ENCODE measurements at regions not wholly inside any gene's neighbourhood (a gene's known extent, or its start where the extent isn't known, plus 50 kb on each side); places are given as distances from the start of the nearest gene placed in this dataset.

DNA sequence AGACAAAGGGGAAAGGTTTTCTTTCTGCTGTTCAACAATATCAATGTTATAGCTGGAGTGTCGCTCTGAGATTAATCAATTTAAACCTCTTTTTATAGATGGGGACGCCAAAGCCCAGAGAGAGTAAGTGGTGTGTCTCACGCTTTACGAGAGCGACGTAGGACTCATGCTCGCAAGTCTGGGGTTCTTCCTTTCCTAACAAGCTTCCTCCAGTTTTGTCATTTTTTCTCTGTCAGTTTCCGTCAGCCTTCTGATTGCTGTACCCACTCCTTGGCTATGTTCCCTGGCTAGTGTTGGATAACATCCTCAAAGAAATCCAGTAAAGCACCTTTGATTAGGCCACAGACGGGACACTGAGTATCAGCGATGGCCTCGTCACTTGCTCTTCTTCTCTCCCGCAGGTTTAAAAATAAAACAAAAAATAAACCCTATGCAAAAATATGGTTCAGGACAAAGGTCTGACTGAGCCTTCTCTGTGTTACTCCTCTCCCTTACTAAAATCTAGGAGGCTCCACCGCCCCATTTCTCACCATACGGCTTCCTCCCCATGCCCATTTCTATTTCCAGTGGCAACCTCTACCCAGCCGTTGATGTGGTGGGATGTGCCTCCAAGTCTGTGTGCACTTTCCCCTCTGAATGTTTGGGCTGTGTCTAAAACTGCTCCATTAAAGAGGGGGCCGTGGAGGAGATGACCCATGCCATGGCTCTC is 172.7 kb upstream of the PARP11 start:
- no peak for DNase-seq

DNA sequence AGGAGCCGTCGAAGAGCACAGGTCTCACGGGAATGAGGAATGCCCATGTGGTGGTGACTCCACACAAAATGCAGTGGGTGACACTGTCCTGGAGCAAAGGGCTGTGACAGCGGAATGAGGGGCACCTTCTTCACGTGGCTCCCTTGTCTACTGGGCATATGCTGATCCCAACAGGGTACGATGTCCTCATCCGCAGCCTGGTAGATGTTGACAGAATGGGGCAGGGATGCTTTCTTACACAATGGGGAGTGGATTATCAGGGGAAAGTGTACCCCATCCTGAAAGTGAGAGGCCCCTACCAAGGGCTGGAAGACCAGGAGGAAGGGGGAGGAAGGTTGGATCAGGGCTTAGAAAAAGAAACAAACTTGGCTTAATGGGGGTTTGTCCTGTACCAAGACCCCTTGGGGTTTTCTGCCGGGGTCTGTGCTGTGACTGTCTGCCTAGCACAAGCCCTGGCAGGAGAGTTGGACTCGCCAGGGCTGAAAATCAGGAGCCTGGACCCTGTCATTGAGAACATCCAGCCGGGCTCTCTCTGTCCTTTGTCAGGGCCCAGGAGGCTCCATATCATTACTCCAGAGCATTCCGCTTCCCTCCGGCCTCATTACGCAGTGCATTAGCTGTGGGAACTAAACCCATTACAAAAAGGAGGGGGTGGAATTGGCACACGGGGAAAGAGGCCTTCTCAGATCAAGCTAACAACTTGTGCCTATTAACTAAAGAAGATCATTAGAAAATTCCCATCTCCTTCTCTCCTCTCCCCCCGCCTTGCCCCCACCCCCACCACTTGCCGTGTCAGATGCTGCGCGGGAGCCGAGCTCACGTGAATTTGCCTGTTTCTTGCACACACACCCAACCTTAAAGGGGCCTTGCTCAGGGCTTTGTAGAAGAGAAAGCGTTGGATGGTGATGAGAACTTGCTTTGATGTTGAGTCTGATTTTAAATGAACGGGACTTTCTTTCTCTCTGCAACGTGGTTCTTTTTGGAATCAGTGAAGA is 171.8 kb upstream of the PARP11 start:
- DNase-seq, result no peak

DNA sequence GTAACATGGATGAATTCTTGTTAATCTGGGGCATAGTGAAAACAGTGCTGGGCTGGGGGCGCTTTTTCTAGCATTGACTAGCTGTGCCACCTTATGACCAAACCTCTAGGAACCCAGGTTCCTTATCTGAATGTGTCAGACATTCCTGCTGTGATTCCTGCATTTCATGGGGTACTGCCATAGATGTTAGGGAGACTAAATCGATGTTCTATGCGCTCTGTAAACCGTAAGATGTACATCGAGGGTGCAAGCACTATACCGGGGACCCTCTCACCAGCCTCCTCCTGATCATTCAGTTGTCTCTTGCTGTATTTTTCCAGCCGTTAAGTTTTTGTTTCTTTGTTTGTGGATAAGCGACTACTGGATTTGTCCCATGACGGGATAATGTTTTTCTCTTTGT is 170.9 kb upstream of the PARP11 start:
- no peak for DNase-seq

DNA sequence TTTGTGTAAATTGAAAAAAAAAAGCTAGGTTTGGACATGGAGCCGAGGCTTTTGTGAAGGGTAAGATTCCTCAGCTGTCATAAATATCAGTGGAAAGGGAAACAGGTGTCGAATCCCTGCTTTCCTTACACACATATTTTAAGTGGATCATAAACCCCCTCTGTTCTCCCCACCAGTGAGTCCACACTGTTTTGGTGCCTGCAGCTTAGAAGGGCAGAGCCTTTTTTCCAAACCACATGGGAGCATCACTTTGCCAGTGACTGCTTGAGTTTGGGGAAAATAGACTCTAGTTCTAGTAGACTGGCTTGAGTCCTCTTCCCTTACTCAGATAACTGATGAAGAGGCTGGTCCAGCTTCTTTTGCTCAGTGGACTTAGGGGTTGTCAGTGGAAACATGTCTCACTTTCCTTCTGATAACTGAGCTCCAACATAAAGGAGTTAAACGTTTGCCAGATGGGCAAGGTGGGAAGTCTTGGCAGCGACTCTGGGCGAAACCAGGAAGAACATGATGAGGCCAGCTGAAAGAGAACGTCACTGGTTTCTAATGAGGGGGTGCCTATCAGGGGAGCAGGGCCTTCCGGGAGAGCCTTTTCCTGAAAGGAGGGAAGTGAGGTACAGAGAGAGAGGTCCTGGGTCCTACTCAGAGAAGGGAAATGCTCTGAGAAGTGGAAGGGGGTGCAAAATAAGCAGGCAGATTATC is 168.1 kb upstream of the PARP11 start:
- no peak for DNase-seq

DNA sequence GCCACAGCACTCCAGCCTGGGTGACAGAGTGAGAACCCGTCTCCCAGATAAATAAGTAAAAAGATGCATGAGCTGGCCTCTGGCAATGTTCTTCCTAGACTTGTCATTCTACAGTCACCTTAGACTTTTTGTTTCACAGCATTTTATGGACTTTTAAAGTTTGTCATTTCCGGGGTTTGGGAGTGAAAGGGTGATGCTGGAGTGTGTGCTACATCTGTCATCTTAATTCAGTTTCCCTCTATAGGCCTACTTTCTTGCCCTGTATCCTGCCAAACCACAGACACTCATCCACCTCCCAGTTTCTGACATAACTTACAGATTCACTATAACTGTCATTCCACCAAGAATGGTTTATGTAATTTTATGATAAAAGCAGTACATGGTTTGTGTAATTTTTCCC is 166.7 kb upstream of the PARP11 start:
- no peak for DNase-seq

DNA sequence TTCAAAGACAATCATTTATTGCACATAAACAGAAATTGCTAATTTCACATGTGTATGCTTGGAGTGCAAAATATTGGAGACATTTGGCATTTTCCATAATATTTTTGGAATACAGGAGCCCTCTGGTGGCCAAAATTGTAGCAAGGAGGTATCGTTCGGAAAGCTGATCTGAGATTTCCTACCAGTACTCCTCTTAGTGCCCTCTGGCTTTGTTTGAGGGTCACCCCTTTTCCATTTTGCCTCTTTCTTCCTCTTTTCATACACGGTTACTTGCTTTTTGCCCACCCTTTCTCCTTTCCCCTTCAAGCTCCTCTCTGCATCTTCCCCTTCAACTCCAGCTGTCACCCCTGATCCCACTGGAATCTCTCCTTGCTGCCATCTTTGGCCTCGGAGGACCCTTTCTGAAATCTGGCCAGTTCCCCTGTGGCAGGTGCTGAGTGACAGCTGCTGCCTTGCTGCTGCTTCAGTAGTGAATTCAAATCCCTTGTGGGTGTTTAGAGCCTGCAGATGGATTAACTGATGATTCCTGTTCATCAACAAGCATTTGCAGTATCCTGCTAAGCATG is 164.6 kb upstream of the PARP11 start:
- DNase-seq, result peak; percentile 36

DNA sequence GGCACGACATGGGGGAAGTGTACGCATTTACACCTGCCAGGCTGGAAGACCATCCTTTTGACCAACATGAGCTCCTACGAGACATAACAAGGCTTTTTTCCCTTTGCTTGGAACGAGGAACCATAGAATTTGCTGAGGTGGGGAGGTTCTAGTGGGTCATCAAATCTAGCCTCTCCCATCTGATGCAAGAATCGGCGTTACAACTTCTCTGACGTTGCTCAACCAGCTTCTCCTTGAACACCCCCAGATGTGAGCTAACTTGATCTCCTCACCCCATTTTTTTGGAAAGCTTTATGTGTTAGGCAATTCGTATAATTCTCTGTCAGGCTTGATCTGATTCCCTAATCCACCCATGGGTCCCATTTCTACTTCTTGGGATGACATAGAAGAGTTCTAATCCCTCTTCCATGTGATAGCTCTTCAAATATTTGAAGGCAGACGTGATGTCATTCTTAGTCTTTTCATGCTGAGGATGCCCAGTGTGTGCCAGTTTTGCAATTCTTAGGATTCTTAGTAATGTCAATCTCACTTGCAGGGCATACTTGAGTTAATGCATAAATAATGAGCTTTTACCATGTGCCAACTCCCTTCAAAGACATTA is 163.6 kb upstream of the PARP11 start:
- no peak for DNase-seq

DNA sequence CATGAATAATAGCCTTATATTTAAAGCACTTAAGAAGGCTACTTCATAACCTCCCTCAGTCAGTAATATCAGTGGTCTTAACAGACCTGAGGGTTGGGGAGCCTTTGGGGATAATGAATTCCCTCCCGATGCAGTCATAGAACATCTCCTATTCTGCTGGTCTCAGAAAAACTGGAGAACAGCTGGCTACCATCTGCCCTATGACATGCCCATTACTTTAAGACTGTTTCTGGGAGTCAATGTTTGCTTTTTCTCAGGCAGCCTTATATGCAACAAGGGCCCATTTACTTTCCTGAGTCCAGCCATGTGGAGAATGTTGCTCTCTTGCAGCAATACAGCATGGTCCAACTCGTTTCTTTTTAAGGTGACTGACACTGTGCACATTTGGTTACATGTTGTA is 161.7 kb upstream of the PARP11 start:
- no peak for DNase-seq

DNA sequence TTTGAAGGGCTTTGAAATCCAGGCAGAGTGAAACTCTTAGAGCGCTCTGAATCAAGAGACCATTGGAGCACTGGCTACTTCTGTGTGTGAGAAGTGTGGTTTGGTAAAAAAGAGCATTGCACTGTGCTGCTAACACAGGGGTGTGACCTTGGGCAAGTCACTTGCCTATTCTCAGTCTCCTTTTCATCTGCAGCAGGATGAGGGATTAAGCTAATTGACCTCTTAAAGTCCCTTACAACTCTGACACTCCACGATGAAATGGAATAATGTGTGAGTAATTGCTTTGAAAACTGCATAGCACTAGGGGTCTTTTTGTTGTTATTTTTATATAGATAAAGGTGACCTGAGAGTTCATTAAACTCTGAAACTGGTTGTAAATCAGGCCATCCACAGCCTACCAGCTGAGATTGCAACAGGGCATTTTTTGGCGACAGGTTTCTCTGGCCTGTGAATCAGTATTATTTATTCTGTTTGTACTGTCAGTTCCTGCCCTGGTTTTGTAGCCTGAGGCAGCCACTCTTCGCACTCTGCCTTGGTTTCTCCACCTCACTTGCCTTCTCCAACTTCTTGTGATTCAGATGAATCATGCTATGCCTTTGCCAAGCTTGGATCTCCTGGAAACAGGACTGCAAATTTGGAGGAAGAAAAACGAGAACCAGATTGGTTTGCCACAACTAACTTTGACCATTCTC is 159.9 kb upstream of the PARP11 start:
- no peak for DNase-seq

DNA sequence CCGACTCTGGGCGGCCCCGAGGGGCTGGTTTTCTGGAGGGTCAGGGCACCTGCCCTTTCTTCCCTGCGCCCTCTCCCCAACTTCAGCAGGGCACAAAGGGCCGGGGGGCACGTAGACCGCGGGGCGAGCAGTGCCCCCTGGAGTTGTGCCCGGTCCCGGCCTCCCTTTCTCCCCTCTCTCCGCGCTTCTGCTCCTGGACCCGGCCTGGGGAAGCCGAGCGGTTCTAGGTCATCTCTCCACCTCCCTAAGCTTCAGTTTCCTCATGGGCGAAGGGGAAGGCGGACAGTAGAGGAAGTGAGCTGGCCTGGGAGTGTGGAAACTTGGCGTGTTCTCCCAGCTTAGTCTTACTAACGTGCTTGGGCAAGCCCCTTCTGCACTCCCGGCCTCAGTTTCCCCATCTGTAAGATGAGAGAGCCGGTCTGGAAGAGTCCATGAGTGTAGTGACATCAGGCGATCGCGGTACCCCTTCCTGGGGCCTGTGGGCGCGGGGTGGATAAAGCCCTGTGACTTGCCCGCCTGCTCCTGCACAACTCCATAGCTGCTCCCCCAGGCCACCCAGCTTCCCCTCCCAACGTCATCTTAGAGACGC is 158.6 kb upstream of the PARP11 start:
- no peak for DNase-seq

DNA sequence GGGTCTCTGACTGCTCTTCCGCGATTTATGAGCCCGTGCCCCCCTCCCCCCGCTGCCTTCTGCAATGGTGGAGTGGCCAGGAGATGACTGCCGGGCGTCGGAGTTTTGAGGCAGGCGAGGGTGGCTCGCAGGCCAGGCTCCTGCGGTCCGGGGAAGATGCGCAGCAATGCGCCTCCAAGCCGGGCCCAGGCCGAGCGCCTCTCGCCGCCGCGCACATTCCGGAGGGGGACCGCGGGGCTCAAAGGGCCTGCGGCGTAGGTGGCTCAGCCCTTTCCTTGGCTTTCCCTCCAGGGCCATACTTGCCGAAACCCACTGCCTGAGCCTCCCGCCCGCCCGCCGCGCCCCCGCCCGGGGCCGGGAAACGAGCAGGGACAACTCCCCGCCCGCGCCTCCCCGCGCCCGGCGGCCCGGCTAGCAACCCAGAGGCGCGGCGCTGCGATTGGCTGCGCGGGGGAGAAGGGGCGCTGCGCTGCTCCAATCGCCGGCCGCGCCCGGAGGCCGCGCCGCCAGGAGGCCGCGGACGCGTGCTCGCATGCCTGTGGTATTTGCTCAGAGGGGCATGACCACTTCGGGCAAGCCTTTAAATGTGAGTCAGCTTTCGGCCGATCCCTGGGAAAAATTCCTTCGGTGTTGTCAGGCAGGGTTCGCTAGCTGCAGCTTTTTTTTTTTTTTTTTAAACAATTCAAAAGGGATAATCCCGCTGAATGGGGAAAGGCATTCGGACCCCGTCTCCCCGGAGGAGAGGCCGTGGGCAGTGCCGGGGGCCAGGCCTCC is 157.9 kb upstream of the PARP11 start:
- DNase-seq, result peak; percentile 74

DNA sequence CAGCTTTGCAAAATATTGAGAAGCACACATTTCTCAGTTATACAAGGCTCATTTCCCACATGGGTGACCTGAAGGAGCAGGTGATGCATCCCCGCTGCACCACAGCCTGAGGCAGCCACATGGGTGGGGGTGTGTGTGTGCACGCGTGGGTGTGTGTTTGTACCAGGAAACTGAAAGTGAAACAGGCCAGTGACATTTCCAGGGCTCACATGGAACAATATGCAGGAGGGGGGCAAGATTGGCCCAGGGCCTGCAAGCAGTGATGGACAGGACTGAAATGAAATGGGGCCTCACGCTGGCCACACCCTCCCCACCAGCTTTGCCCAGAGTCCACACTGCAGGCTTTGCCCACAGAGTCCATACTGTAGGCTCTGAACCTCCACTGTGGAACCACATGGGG is 154.2 kb upstream of the PARP11 start:
- DNase-seq, result peak; percentile 68

DNA sequence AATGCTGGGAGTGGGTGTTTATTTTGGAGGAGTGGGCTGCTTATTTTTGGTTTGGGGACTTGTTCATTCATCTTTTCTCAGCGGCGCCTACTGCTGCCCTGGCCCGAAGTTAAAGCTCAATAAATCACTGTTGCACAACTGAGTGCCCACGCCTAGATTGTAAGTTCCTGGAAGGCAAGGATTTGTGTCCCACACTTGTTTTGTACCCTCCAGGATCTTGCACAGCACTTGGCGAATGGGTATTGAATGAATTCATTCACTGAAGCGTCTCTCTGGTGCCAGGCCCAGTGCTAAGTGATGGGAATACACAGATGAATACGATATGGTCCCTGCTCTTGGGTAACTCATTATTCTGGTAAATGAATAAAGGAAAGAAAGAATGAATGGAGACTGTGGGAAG is 153.3 kb upstream of the PARP11 start:
- DNase-seq, result no peak

DNA sequence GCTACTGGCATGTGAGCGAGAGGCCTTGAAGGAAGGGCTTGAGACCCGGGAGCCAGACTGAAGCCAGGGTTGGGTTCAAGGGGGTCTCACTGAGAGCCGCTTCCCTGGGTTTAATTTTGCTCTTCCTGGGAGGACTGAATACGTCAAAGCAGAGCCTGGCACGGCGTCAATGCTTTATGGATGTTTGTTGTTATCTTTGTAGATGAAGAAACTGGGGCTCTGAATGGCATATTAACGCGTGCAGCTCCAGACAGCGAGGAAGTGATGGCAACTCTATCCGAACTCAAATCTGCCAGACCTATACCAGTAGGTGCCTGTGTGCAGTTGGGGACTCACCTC is 152.8 kb upstream of the PARP11 start:
- no peak for DNase-seq

DNA sequence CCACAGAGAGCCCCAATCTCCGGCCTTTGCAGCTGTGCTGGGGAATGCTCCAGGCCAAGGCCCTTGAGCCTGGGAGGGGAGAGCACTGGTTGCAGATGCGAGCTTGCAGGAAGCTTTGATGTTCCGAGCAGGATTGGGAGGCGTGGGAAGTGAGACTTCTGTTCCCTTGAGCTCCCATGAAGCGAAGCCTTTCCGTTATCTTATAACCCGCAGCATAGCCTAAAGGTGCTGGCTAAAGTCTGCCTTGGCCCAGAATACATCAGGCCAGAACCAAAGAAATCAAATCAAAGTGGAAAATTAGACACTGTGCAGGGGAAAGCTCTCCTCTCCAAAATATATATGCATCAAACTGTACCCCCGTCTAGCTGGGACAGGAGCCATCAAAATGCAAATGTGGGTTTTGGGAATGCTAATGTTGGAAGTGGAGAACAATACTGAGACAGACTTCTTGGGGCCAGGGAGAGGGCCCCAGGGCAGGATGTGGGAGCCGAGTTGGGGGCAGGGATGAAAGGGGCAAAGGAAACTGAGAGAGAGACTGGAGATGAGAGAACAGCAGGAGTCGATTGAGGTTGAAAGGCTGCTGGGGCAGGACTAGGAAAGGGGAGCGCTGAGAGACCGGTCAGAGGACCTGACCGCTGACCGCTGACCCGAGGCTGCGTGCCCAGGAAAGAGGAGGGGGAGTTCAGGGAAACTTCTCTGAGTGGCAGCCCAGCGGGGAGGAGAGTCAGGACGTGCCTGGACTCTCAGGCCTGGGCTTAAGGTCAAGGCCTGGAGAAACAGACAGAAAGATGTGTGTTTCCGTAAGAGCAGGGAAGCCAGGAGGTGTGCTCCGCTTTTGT is 152.2 kb upstream of the PARP11 start:
- DNase-seq, result no peak

DNA sequence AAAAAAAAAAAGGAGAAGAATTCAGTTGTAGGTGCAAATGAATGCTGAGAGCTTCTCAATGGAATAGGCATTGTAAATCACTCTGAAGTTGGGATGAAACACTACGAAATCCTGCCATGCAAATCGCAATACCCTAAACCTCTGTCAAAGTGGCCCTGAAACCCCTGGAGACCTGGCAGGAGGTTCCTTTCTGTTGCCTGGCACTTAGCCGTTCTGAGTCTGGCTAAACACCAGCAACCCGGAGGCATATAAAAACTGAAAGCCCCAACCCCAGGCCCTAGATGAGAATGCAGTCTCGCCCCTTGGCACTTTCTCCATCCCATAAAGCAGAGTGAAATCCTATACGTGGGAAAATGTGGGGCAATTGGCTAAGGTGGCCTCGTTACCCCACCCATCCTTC is 151.5 kb upstream of the PARP11 start:
- no peak for DNase-seq

DNA sequence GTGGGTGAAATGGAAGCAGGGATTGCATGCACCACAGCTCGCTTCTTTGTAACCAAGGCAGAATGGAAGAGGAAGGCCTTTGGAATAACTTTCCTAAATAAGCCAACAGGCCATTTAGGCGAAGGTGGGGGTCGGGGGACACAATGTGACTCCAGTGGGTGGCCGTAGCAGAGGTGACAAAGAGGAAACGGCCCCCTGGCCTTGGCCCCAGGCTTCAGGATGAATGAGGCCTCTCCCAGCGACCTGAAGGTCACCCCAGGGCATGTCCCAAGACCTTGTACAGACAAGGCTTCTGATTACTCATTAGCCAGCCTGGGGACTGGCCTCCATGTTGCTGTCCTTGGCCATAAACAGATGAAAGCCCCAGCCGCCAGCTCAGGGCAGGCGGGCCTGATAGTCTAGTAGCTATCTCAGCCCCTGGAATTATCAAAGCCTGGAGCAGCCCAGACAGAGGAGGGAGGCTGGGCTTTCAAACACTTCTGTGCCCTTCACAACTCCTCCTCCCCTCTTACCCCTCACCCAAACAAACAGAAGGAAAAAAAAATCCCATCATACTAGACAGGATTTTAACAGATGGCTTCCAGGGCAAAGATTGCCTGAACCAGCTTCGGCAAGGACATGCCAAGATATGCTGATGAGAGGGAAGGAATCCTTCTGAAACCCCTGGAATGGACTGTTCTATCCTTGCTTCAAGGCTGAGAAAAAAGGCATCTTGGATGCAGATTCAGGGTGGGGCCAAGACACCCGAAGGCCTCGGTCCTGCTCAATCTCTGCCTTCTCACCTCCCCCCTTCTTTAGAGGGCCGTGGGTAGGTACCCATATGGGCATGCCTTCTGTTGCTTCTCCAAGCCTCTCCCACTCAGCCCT is 142.3 kb upstream of the PARP11 start:
- DNase-seq, result no peak

DNA sequence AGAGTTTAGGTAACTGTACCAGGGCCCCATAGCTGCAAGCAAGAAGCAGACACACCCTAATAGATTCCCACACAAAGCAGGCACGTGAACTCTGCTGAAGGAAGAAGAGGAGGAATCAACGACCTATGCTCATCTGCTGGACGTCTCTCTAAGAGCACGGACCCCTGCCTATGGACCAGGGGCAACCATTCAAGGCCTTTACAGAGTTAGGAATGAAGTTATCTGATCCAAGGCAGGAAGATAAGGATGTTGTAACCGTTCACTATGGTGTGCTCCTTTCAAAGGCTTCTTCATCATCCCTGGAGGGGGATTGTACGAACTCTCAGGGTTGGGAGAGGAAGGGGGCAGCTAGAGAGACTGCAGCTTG is 141.6 kb upstream of the PARP11 start:
- no peak for DNase-seq

DNA sequence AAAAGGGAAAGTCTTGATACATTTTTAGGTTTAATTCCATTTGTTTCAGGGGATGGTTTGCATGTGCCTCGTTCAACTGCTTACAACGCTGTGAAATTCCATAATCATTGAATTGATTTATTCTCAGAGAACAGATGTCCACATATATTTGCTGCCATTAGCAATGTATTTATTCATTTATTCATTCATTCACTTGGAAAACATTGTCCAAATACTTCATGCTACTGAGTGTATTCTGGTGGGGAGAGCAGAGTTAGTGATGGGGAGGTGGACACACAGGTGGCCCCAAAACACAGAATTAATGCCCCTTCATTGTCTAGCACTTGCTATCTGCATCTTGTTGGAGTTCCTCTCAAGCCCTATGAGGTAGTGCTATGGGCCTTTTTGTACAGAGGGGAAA is 141.2 kb upstream of the PARP11 start:
- no peak for DNase-seq

Data from CD4-positive, alpha-beta T cell treated with Interleukin-21 for 1 hour (primary cell).